B cell (primary cell): ENCODE measurements at regions not wholly inside any gene's neighbourhood (a gene's known extent, or its start where the extent isn't known, plus 50 kb on each side); places are given as distances from the start of the nearest gene placed in this dataset.

ENCODE experiments used
- ATAC-seq: fragments of 200-7000 bp; cut with Tn5 transposase; one replicate; pipeline ENCODE4 v1.10.0; 2021; ENCODE audit warnings: low read depth, mild to moderate bottlenecking, moderate number of reproducible peaks, moderate library complexity
- CTCF ChIA-PET: fragments of 350-600 bp; sonication (Branson Sonifier 250); formaldehyde crosslinking; loops from one replicate; lab custom pipeline; 2021; ENCODE audit warnings: antibody characterized with exemption, inconsistent platforms; lab: Charles Lee
- POLR2A ChIA-PET: fragments of 350-600 bp; sonication (Branson Sonifier 250); formaldehyde crosslinking; loops from one replicate; lab custom pipeline; 2021; ENCODE audit warnings: antibody characterized with exemption; lab: Charles Lee
- DNase-seq: peaks from one replicate; pipeline ENCODE4 v3.0.0; 2013
- H2AFZ ChIP-seq: 2 replicates; pipeline ENCODE4 v1.6.1; 2012; ENCODE audit warnings: mild to moderate bottlenecking, low read depth, low read length; ENCODE audit not compliant: insufficient read depth, poor library complexity, severe bottlenecking
- H3K27ac ChIP-seq, 2 donors: 1 replicate in 1 of 2; 2 replicates in 1 of 2; pipeline ENCODE4 v1.5.1; 2012 to 2013; ENCODE audit warnings: low read length in 2 of 2, mild to moderate bottlenecking in 2 of 2, moderate library complexity in 1 of 2
- H3K27me3 ChIP-seq, 4 experiments: fragments of 200-600 bp in 1 of 4; sonication (generic) in 1 of 4; replicated peaks in 1 of 4; 1 replicate in 2 of 4; 2 replicates in 2 of 4; pipeline versions ENCODE4 v1.6.1 to v1.7.0; 2013 to 2016; ENCODE audit warnings: low read length in 3 of 4, mild to moderate bottlenecking in 2 of 4, mixed read lengths in 1 of 4, moderate library complexity in 1 of 4; ENCODE audit not compliant: insufficient read depth in 4 of 4, control insufficient read depth in 3 of 4; ENCODE audit errors: control extremely low read depth in 1 of 4
- H3K36me3 ChIP-seq, 2 experiments: replicated peaks in 1 of 2; 1 replicate in 1 of 2; 2 replicates in 1 of 2; pipeline versions ENCODE4 v1.6.1 to v1.7.1; 2013; ENCODE audit warnings: low read length in 1 of 2; ENCODE audit not compliant: insufficient read depth in 2 of 2, control insufficient read depth in 1 of 2; ENCODE audit errors: control extremely low read depth in 1 of 2, extremely low read depth in 1 of 2
- H3K4me1 ChIP-seq, 2 donors: fragments of 200-600 bp in 1 of 2; sonication (generic) in 1 of 2; 1 replicate in 1 of 2; 2 replicates in 1 of 2; pipeline versions ENCODE4 v1.5.1 to v1.6.1; 2013 to 2017; ENCODE audit warnings: low read length in 2 of 2; ENCODE audit not compliant: control insufficient read depth in 2 of 2, insufficient read depth in 2 of 2
- H3K4me2 ChIP-seq: replicated peaks from 2 replicates; pipeline ENCODE3; 2012; ENCODE audit warnings: mild to moderate bottlenecking, low read depth, low read length; ENCODE audit not compliant: poor library complexity, severe bottlenecking
- H3K4me3 ChIP-seq, 5 experiments: fragments of 200-600 bp in 1 of 5; sonication (generic) in 1 of 5; 1 replicate in 3 of 5; 2 replicates in 2 of 5; pipeline versions ENCODE4 v1.5.1 to v1.7.0; 2011 to 2016; ENCODE audit warnings: low read length in 4 of 5, mild to moderate bottlenecking in 4 of 5, low read depth in 2 of 5, control low read depth in 1 of 5, moderate library complexity in 1 of 5; ENCODE audit not compliant: insufficient read depth in 1 of 5; ENCODE audit errors: control extremely low read depth in 1 of 5, extremely low read depth in 1 of 5
- H3K79me2 ChIP-seq: fragments of 200-600 bp; sonication (generic); one replicate; pipeline ENCODE4 v1.6.0; 2016; ENCODE audit warnings: low read length; ENCODE audit not compliant: control insufficient read depth, insufficient read depth
- H3K9ac ChIP-seq: fragments of 200-600 bp; sonication (generic); 2 replicates; pipeline ENCODE4 v1.6.1; 2017; ENCODE audit warnings: mild to moderate bottlenecking, low read length, moderate library complexity
- H3K9me3 ChIP-seq, 3 donors: one replicate each; pipeline versions ENCODE4 v1.6.1 to v1.7.1; 2013; ENCODE audit warnings: low read length in 2 of 3; ENCODE audit not compliant: control insufficient read depth in 2 of 3, insufficient read depth in 1 of 3; ENCODE audit errors: control extremely low read depth in 1 of 3
- H4K20me1 ChIP-seq: 2 replicates; pipeline ENCODE4 v1.6.0; 2012; ENCODE audit warnings: mild to moderate bottlenecking, low read length; ENCODE audit not compliant: insufficient read depth, control insufficient read depth, poor library complexity, severe bottlenecking
- H3K27ac Mint-ChIP-seq: one replicate; pipeline ENCODE4 v1.8.0; 2021; ENCODE audit warnings: mixed read lengths
- H3K27me3 Mint-ChIP-seq: one replicate; pipeline ENCODE4 v1.8.0; 2021; ENCODE audit warnings: mixed read lengths
- H3K4me1 Mint-ChIP-seq: one replicate; pipeline ENCODE4 v1.8.0; 2021; ENCODE audit warnings: mixed read lengths
- H3K4me3 Mint-ChIP-seq: one replicate; pipeline ENCODE4 v1.8.0; 2021; ENCODE audit warnings: mixed read lengths
- H3K9me3 Mint-ChIP-seq: one replicate; pipeline ENCODE4 v1.8.0; 2022; ENCODE audit warnings: mixed read lengths; ENCODE audit not compliant: insufficient read depth
- EZH2 ChIP-seq: IDR thresholded peaks from 2 replicates; pipeline ENCODE4 v1.6.1; 2012; ENCODE audit warnings: borderline replicate concordance, low read depth, mild to moderate bottlenecking, moderate library complexity, low read length; ENCODE audit not compliant: insufficient read depth, poor library complexity, severe bottlenecking
- WGBS: methylation state at CpG from one replicate; pipeline ENCODE4 v1.1.5; 2013; ENCODE audit warnings: missing lambda C conversion rate; ENCODE audit not compliant: insufficient coverage; 5-methylcytosine and 5-hydroxymethylcytosine counted together
- intact Hi-C: fragments of 100-400 bp; cut with micrococcal nuclease; formaldehyde crosslinking; loops from one replicate; pipeline ENCODE4 v1.10.0; 2022
- TF ChIP-seq, protein P1 (sequence below): fragments of 200-600 bp; IDR thresholded peaks from one replicate; pipeline ENCODE4 v1.8.0; 2022; ENCODE audit warnings: antibody characterized with exemption, mild to moderate bottlenecking

DNA sequence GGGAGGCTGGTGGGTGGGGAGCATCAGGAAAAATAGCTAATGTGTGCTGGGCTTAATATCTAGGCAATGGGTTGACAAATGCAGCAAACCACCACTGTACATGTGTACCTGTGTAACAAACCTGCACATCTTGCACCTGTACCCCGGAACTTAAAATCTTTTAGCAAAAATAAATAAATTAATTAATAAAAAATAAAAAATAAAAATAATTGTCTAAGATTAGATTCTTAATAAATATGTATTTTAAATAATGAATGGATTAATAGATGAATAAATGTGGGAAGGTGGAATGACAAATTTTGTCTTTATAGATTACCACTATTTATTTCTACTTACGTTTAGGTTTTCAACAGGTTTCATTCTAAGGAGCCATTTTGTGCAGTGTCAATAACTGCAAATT is 563.5 kb upstream of the B3GALT2 start:
- Histone ChIP-seq H3K4me3 (no peak overlapping the region), H3K4me2 (no peak overlapping the region), H3K36me3 (no peaks in the 10 kb centered on the region), H3K27me3 (no peaks in the 10 kb centered on the region), H3K27ac (no peak overlapping the region), H2AFZ (no peak overlapping the region), H3K9ac (no peak overlapping the region), H3K9me3 (no peaks in the 10 kb centered on the region), H4K20me1 (no peaks in the 10 kb centered on the region), H3K4me1 (no peaks in the 10 kb centered on the region), H3K79me2 (no peaks in the 10 kb centered on the region)
- ChIA-PET CTCF (no interaction called here), POLR2A (no interaction called here)
- DNase-seq (no peak), ATAC-seq (no peak)
- no peaks in the 10 kb centered on the region for H3K4me1 Mint-ChIP-seq
- no CpG with 5 or more reads among the region's 2 CpGs for WGBS
- no peaks in the 10 kb centered on the region for H3K9me3 Mint-ChIP-seq
- no peak overlapping the region for H3K27ac Mint-ChIP-seq
- TF ChIP-seq EZH2, result no peak
- TF ChIP-seq, protein P1, sequence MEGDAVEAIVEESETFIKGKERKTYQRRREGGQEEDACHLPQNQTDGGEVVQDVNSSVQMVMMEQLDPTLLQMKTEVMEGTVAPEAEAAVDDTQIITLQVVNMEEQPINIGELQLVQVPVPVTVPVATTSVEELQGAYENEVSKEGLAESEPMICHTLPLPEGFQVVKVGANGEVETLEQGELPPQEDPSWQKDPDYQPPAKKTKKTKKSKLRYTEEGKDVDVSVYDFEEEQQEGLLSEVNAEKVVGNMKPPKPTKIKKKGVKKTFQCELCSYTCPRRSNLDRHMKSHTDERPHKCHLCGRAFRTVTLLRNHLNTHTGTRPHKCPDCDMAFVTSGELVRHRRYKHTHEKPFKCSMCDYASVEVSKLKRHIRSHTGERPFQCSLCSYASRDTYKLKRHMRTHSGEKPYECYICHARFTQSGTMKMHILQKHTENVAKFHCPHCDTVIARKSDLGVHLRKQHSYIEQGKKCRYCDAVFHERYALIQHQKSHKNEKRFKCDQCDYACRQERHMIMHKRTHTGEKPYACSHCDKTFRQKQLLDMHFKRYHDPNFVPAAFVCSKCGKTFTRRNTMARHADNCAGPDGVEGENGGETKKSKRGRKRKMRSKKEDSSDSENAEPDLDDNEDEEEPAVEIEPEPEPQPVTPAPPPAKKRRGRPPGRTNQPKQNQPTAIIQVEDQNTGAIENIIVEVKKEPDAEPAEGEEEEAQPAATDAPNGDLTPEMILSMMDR, result no peak
- H3K4me3 Mint-ChIP-seq, result no peak overlapping the region
- intact Hi-C loops, result loop anchor here (10.0 kb wide), 1 partner anchor 55 kb away; no protein-coding TSS in a partner anchor
- peaks cover 5% of the 10 kb centered on the region for H3K27me3 Mint-ChIP-seq

DNA sequence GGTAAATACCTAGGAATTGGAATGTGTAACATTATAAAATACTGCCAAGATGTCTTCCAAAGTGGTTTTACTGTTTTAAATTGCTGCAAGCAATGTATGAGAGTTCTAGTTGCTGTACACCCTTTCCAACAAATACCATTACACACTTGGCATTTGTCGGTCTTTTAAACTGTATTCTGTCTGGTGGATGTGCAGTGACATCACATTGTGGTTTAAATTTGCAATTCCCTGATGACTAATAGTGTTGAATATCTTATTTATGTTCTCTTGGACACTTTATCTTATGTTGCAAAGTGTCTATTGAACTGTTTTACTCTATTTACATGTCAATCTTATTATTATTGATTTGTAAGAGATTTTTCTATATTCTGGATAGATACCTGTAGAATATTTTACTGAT is 561.2 kb upstream of the B3GALT2 start:
- Mint-ChIP-seq H3K4me1 (no peaks in the 10 kb centered on the region), H3K9me3 (no peaks in the 10 kb centered on the region), H3K4me3 (no peak overlapping the region), H3K27me3 (peaks cover 5% of the 10 kb centered on the region), H3K27ac (no peak overlapping the region)
- Histone ChIP-seq H3K4me1 (no peaks in the 10 kb centered on the region), H2AFZ (no peak overlapping the region), H4K20me1 (no peaks in the 10 kb centered on the region), H3K4me2 (no peak overlapping the region), H3K27ac (no peak overlapping the region), H3K4me3 (no peak overlapping the region), H3K36me3 (no peaks in the 10 kb centered on the region), H3K79me2 (no peaks in the 10 kb centered on the region), H3K9me3 (no peaks in the 10 kb centered on the region), H3K9ac (no peak overlapping the region), H3K27me3 (no peaks in the 10 kb centered on the region)
- DNase-seq (no peak), ATAC-seq (no peak)
- POLR2A ChIA-PET, result no interaction called here
- no peak for TF ChIP-seq EZH2
- TF ChIP-seq, protein P1, result no peak
- intact Hi-C loops, result no loop called here
- CTCF ChIA-PET, result no interaction called here
- no CpG with 5 or more reads among the region's 1 CpG for WGBS
